HG02759 (cell line): ENCODE measurements at regions not wholly inside any gene's neighbourhood (a gene's known extent, or its start where the extent isn't known, plus 50 kb on each side); places are given as distances from the start of the nearest gene placed in this dataset.
"Not testable (repeated sequence)": the region's sequence is repeated elsewhere in the genome, so short reads cannot be mapped to it uniquely, and the experiment has no call there.

Experiments
- ATAC-seq: cut with Tn5 transposase; IDR thresholded peaks from one replicate; pipeline ENCODE4 v1.9.1; 2021; ENCODE audit warnings: mild to moderate bottlenecking, moderate library complexity; ENCODE audit not compliant: unreplicated experiment

DNA sequence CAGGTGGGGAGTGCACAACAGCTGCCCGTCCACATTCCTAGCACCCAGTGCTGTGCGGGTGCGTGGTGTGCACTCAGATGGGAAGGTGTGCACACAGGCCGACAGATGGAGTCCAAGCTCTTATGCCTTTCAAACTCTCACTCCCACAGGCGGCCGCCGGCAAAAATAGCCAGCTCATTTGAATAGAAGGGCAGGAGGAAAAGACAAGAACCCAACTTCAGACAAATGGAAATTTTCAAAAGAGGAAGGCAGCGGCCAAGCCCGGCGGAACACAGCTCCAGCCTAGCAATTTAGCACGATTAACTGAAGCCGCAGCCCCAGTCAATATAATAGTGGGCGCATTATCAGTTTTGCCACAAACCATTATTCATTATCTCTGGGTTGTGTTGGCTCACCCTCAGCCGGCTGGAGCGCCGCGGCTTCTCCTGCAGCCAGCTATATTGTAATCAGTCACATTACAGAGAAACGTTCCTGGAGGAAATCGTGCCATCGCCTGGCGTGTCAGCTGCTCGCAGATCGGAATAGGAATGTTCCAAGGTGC, 103.9 kb upstream of the SEC14L1 start:
- no peak for ATAC-seq

DNA sequence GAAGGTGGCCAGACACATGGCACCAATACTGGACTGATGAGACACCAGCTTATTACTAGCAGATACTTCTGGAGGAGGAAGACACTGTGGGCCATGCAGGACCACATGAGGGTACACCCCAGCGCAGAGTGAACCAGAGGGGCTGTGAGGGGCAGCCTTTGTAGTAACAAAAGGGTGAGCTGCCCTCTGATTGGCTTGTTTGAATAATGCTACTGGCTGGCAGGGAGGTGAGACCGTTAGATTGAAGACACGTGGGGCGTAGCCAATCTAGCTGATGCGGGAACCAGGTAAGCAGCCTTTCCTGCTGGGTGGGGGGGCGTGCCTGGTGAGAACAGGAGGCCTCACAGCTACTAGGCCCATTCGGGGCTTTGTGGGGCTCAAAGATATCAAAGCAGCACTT, 102.8 kb upstream of the SEC14L1 start:
- no peak for ATAC-seq

DNA sequence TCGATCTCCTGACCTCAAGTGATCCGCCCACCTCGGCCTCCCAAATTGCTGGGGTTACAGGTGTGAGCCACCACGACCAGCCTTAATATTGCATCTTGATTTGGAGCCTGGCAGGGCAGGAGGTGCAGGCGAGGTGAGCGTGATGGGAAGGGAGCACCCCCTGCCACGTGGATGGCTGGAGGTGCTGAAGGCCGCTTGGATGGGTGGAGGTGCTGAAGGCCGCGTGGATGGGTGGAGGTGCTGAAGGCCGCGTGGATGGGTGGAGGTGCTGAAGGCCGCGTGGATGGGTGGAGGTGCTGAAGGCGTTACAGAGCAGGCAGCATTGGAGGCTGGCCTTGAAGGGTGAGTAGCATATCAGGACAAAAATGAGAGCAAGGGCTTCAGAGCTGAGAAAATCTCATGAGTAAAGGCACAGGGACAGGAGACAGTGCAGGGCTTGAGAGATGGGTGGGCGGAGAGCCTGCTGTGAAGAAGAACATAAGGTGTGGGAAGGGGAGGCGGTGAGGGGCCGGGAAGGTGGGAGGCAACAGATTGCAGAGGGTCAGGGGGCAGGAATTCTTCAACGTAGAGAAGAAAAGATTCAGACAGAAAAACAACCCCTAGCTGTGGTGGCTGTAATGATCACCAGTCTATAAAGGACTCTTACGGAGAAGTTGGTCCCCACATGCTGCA, 101.7 kb upstream of the SEC14L1 start:
- no peak for ATAC-seq

GRCh38 chr17:77042476-77043231, 98.1 kb upstream of the SEC14L1 start:
- no peak for ATAC-seq

DNA sequence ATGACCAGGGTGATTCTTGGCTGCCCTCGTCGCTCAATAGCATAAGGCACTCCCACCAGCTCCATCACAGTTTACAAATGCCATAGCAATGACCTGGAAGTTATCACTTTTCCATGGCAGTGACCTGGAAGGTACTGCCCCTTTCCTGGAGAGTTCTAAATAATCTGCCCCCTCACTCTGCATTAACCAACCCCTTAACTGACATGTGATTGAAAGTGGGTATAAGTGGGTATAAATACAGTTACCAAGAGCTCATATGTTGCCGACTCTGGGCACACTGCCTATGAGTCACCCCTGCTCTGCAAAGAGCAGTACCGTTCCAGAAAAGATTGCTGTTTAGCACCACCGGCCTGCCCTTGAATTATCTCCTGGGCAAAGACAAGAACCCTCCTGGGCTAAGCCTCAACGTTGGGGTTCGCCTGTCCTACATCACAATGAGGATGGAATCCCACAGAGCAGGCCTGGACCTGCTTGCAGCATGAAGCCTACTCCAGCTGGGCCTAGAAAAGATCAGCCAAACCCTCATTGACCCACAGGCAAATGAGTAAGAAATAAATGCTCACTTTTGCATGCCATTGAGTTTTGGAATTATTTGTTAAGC, 95.2 kb upstream of the SEC14L1 start:
- no peak for ATAC-seq

DNA sequence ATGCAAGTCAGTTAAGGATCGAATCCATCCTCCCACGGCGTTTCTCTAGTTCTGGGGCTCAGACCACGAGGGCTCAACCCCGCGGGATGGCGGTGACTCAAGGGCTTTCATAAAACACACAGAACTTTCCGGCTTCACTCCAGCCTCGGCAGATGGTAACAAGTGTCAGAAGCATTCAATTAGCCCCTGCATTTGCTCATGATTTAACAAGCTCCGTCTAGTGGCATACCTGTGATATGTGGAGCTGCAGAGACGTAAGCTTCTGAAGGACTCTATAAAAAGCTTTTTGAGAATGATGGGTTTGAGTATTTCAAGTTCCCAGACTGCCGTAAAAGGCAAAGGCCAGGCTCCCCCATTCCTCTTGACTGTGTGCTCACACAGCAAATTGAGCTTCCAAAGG, 91.3 kb upstream of the SEC14L1 start:
- no peak for ATAC-seq

DNA sequence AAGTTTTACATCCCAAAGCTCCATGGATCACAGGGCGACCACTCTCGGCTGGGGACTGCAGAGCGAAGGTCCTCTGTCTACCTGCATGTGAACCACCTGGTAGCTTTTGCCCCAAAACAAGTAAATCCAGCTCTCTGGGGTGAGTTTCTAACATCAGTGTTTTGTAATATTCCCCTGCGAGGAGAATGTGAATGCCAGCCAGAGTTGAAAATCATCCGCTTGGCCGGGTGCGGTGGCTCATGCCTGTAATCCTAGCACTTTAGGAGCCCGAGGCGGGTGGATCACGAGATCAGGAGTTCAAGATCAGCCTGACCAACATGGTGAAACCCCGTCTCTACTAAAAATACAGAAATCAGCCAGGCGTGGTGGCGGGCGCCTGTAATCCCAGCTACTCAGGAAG, 89.9 kb upstream of the SEC14L1 start:
- not testable (repeated sequence) for ATAC-seq

- ATAC-seq: no peak
Measured at GRCh38 chr17:77054936-77055335, 85.8 kb upstream of the SEC14L1 start.

DNA sequence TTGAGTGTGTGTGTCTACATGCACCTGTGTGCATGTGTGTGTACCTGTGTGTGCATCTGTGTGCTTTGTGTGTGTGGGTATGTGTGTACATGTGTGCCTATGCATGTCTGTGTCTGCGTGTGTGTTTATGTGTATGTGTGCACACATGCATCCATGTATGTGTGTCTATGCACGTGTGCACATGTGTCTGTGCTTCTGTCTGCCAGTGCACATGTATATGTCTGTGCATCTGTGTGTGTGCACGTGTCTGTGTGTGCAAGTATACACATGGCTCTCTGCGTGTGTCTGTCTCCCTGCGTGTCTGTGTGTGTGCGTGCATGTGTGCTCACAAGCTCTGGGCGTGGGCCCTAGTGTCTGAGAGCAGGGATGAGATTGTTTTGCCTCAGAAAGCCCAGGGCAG, 85.3 kb upstream of the SEC14L1 start:
- ATAC-seq: no peak

DNA sequence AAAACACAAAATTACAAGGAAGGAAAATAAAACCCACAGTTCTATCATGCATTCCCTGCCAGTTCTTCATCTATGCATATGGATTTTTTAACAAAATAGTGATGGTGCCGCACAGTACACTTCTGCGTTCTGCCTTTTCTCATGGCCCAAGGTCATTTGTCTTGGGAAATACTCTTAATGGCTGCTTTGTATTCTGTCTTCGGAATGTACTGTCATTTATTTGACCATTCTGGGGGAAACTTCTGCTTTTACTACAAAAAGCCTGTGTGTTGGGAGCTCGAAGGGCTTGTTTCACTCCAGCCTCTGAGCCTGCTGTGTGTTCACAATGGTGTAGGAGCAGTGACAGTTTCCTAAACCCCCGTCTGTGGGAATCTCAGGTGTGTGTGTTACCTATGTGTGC, 82.8 kb upstream of the SEC14L1 start:
- no peak for ATAC-seq

GRCh38 chr17:77061669-77062068, 79.1 kb upstream of the SEC14L1 start:
- no peak for ATAC-seq

- no peak for ATAC-seq
Measured at GRCh38 chr17:77064598-77064997, 76.2 kb upstream of the SEC14L1 start.

DNA sequence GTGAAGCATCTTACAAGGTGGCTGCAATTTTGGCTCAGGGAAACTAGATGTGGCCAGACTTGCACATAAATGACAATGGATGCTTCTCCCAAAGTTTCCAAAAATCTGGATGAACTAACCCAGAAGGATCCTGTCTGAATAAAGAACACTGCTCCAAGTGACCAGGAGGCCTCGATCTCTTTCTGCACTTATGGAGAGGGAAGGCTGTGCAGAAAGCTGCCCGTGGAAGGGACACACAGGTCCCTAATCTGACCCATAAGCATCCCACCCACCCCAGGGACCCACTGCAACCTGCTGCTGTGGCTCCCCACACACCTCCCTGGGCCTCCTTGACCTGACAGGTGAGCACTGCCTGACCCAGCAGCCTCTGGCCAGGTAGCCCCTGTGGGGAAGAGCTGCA, 74.6 kb upstream of the SEC14L1 start:
- no peak for ATAC-seq

DNA sequence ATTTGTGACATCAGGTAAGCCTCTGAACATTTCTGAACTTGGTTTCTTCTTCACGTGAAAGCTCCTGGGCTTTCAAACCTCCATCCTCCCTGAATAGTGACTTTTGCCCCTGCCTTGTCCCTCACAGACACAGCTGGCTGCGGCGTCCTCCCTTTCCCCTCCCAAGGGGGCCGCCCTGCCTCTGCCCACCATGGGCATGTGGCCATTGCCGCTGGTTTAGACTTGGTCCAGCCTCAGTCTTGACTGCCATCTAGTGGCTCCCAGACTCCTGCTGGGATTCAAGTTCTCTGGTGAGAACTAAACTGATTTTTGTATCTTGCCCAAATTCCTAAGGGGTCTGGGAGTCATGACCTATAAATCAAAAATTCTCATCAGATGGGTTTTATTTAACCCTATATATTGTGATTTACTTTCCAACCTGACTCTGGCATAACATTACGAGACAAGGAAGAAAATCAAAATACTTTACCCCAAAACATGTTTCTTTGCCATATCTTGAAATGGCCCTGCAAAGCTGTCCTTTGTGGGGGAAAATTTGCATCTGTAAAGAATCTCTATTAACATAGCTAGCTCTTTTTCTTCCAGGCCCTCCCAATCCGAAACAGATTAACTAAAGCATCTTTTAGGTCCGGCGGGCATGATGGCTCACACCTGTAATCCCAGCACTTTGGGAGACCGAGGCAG, 73.9 kb upstream of the SEC14L1 start:
- not testable (repeated sequence) for ATAC-seq

DNA sequence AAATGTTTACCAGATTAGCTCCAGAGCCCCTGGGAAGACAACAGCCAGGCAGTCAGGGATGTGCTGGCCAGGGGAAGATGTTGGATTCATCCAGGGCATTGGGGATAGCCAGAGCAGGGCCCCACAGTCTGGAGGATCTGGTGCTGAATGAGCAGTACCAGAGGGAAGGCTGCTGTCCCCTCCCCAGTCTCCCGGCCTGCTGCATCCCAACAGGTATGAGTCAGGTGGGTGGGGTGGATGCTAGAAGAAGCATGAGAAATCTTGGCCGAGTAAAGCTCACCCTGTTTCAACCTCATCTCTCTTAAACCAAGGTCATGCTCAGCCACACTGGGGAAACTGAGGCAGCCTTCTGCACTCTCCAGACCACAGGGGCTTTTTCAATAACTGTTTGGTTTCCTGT, 71.9 kb upstream of the SEC14L1 start:
- no peak for ATAC-seq

DNA sequence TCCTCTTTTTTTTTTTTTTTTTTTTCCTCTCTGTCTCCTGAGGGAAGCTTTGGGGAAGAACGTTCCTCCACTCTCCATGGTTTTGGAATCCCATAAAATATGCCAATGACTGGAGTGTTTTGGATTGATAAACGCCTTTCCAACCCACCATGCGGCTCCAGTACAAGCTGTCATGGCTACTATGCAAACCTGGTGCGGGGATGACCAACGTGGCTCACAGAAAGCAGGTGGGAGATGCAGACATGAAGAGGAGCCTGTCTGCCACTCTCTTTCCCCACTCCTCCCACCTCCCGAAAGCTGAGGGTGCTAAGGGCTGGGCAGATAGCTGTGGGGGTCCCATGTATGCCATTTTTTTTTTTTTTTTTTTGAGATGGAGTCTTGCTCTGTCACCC, 69.9 kb upstream of the SEC14L1 start:
- no peak for ATAC-seq

DNA sequence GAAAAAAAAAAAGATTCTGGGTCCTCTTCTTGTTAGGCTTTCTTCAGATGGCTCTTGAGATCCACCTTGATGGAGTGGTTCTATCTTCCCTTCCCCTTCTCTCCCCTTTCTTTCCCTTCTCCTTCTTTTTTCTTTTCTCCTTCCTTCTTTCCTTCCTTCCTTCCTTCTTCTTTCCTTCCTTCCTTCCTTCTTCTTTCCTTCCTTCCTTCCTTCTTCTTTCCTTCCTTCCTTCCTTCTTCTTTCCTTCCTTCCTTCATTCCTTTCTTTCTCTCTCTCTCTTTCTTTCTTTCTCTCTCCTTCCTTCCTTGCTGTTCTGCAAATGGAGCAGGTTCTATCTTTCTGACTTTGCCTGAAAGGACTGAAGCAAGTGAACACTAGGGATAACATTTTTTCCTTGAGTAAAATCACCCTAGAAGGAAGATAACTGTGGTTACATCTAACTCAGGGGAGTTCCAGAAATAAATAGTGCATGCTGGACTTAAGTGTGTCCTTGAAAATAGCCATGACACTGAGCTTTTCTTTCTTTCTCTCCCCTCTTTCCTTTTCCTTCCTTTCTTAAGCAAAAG, 68.8 kb upstream of the SEC14L1 start:
- no peak for ATAC-seq

- no peak for ATAC-seq
Measured at GRCh38 chr17:77072670-77073069, 68.1 kb upstream of the SEC14L1 start.

DNA sequence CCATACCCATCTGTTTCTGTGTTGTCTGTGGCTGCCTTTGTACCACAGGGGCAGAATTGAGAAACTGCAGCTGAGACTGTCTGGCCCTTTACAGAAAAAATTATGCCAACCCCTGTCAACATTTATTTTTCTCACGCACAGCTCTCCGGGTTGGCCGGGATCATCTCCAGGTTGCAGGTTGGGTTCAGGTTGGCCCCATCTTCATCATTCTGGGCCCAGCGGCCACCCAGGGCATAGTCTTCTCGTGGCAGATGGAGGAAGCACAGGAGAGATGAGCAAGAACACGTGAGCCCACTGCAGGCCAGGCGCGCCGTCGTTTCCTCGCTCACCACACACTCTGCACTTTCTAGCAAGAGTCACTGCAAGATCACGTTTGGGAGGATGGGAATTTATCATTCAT, 66.1 kb upstream of the SEC14L1 start:
- no peak for ATAC-seq

- no peak for ATAC-seq
Measured at GRCh38 chr17:77076124-77076830, 64.5 kb upstream of the SEC14L1 start.
